ENCODE measurements at regions not wholly inside any gene's neighbourhood (a gene's known extent, or its start where the extent isn't known, plus 50 kb on each side); places are given as distances from the start of the nearest gene placed in this dataset.

DNA sequence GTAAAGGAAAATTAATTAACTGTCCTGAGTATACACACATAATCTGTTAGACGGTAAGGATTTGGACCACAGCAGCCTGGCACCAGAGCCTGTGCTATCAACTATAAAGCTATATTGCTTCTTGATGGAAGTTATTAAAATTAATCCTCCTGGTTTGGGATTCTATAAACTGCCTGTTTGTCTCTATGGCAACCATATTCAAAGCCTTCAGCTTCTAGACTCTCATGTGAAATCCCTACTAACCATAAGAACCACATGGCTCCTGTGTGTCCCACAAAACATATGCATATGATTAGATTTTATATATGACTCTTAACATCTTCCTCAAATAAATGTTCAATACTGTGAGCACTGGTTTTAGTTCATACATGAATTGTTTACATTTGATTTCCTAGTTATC is 380.8 kb downstream of the ANKRD50 start:
- Histone ChIP-seq H3K4me2 (ENCODE audit: low read length) (no peak overlapping the region), H4K20me1 (ENCODE audit: insufficient read depth, low read length) (no peaks in the 10 kb centered on the region), H3K9me3 (ENCODE audit: low read length) (no peaks in the 10 kb centered on the region), H2AFZ (ENCODE audit: low read length) (no peak overlapping the region), H3K9me2 (ENCODE audit: insufficient read depth, low read length) (no peaks in the 10 kb centered on the region), H3K27ac (ENCODE audit: low read depth, low read length, poor library complexity, severe bottlenecking) (no peak overlapping the region), H3K36me3 (ENCODE audit: insufficient read depth, low read length) (no peaks in the 10 kb centered on the region), H3K4me1 (ENCODE audit: insufficient read depth, low read length, poor library complexity, severe bottlenecking) (no peaks in the 10 kb centered on the region), H3K4me3 (ENCODE audit: low read depth, low read length, poor library complexity, severe bottlenecking) (no peak overlapping the region), H3K79me2 (ENCODE audit: insufficient read depth, low read depth, low read length) (no peaks in the 10 kb centered on the region)
- DNase-seq (ENCODE audit: low spot score), result no peak
- ChIA-PET POLR2A (no interaction called here), CTCF (ENCODE audit: unreplicated experiment) (no interaction called here)
- no peak for TF ChIP-seq EZH2phosphoT487 (IDR thresholded peaks at IDR 0.05; ENCODE audit: borderline replicate concordance, low read depth, low read length)
- TF ChIP-seq, protein P1, sequence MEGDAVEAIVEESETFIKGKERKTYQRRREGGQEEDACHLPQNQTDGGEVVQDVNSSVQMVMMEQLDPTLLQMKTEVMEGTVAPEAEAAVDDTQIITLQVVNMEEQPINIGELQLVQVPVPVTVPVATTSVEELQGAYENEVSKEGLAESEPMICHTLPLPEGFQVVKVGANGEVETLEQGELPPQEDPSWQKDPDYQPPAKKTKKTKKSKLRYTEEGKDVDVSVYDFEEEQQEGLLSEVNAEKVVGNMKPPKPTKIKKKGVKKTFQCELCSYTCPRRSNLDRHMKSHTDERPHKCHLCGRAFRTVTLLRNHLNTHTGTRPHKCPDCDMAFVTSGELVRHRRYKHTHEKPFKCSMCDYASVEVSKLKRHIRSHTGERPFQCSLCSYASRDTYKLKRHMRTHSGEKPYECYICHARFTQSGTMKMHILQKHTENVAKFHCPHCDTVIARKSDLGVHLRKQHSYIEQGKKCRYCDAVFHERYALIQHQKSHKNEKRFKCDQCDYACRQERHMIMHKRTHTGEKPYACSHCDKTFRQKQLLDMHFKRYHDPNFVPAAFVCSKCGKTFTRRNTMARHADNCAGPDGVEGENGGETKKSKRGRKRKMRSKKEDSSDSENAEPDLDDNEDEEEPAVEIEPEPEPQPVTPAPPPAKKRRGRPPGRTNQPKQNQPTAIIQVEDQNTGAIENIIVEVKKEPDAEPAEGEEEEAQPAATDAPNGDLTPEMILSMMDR (conservative IDR thresholded peaks at IDR 0.05; ENCODE audit: low read length), result no peak
- BruUV-seq (replicated peaks), result no TSS peak
- intact Hi-C loops (cut with micrococcal nuclease; ENCODE audit: unreplicated experiment), result loop anchor here (5.0 kb wide), 1 partner anchor 951 kb away; no protein-coding TSS in a partner anchor

DNA sequence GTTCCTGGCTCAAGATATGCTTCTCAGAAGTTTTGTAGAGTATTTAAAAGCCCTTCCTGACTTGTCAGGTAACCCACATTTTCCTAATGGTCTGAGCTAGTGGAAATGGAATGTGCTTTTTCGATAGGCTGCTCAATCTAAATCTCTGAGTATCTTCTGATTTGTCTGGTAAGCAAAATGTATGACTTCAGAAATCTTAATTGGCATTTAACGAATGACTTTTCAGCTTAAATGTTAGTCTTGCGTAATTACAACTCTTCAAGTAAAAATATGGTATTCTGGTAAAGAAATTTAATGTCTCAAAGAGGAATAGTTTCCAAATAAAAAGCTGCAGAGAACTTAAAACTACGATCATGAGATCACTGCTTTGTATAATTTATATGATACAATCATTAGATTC is 379.1 kb downstream of the ANKRD50 start:
- Histone ChIP-seq H3K36me3 (ENCODE audit: insufficient read depth, low read length) (no peaks in the 10 kb centered on the region), H4K20me1 (ENCODE audit: insufficient read depth, low read length) (no peaks in the 10 kb centered on the region), H3K4me3 (ENCODE audit: low read depth, low read length, poor library complexity, severe bottlenecking) (no peak overlapping the region), H3K9me2 (ENCODE audit: insufficient read depth, low read length) (no peaks in the 10 kb centered on the region), H3K4me1 (ENCODE audit: insufficient read depth, low read length, poor library complexity, severe bottlenecking) (no peaks in the 10 kb centered on the region), H3K9me3 (ENCODE audit: low read length) (no peaks in the 10 kb centered on the region), H3K27ac (ENCODE audit: low read depth, low read length, poor library complexity, severe bottlenecking) (no peak overlapping the region), H2AFZ (ENCODE audit: low read length) (no peak overlapping the region), H3K4me2 (ENCODE audit: low read length) (no peak overlapping the region), H3K79me2 (ENCODE audit: insufficient read depth, low read depth, low read length) (no peaks in the 10 kb centered on the region)
- DNase-seq (ENCODE audit: low spot score), result no peak
- intact Hi-C loops (cut with micrococcal nuclease; ENCODE audit: unreplicated experiment), result loop anchor here (5.0 kb wide), 1 partner anchor 949 kb away; no protein-coding TSS in a partner anchor
- no peak for TF ChIP-seq EZH2phosphoT487 (IDR thresholded peaks at IDR 0.05; ENCODE audit: borderline replicate concordance, low read depth, low read length)
- TF ChIP-seq, protein P1 (conservative IDR thresholded peaks at IDR 0.05; ENCODE audit: low read length), result no peak
- BruUV-seq (replicated peaks), result no TSS peak
- POLR2A ChIA-PET, result no interaction called here
- CTCF ChIA-PET (ENCODE audit: unreplicated experiment), result no interaction called here

DNA sequence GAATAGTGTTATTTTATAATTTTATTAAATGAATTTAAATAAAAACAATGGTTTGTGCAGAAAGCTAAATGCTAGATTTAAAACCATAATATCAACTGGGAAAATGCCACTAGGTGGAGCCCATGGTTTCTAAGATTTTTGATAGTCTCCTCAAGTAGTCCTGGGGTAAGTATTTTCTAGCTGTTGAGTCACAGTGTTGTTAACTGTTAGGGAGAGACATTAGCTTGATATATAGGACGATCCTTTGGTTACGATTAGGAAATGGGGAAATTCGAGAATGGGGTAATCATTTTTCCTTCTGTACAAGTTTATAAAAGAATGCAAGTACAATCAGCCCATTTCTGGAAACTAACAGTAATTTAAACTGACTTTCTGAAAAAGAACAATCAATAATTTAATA is 378.4 kb downstream of the ANKRD50 start:
- CTCF ChIA-PET (ENCODE audit: unreplicated experiment), result no interaction called here
- POLR2A ChIA-PET, result interaction anchor here (0.9 to 1.3 kb wide), 2 partner anchors 9 to 12 kb away, joined by 3 to 4 read pairs; no protein-coding TSS in a partner anchor
- Histone ChIP-seq H3K79me2 (ENCODE audit: insufficient read depth, low read depth, low read length) (no peaks in the 10 kb centered on the region), H3K36me3 (ENCODE audit: insufficient read depth, low read length) (no peaks in the 10 kb centered on the region), H3K4me1 (ENCODE audit: insufficient read depth, low read length, poor library complexity, severe bottlenecking) (no peaks in the 10 kb centered on the region), H2AFZ (ENCODE audit: low read length) (no peak overlapping the region), H3K4me3 (ENCODE audit: low read depth, low read length, poor library complexity, severe bottlenecking) (no peak overlapping the region), H3K9me3 (ENCODE audit: low read length) (no peaks in the 10 kb centered on the region), H3K9me2 (ENCODE audit: insufficient read depth, low read length) (no peaks in the 10 kb centered on the region), H3K27ac (ENCODE audit: low read depth, low read length, poor library complexity, severe bottlenecking) (no peak overlapping the region), H3K4me2 (ENCODE audit: low read length) (no peak overlapping the region), H4K20me1 (ENCODE audit: insufficient read depth, low read length) (no peaks in the 10 kb centered on the region)
- TF ChIP-seq, protein P1 (conservative IDR thresholded peaks at IDR 0.05; ENCODE audit: low read length), result peak; percentile 73
- no peak for TF ChIP-seq EZH2phosphoT487 (IDR thresholded peaks at IDR 0.05; ENCODE audit: borderline replicate concordance, low read depth, low read length)
- no TSS peak for BruUV-seq (replicated peaks)
- peak; percentile 17 for DNase-seq (ENCODE audit: low spot score)
- intact Hi-C loops (cut with micrococcal nuclease; ENCODE audit: unreplicated experiment), result loop anchor here (5.0 kb wide), 1 partner anchor 948 kb away; no protein-coding TSS in a partner anchor

Data from OCI-LY7 (cell line).